HUES64 (cell line): ENCODE measurements at regions not wholly inside any gene's neighbourhood (a gene's known extent, or its start where the extent isn't known, plus 50 kb on each side); places are given as distances from the start of the nearest gene placed in this dataset.

ENCODE experiments used
- H3K27ac ChIP-seq: 2 replicates; pipeline ENCODE4 v1.7.0; 2013; ENCODE audit warnings: low read depth, low read length, inconsistent platforms
- H3K27me3 ChIP-seq: 2 replicates; pipeline ENCODE4 v1.6.1; 2013; ENCODE audit warnings: mild to moderate bottlenecking, low read length; ENCODE audit not compliant: insufficient read depth
- H3K36me3 ChIP-seq: 2 replicates; pipeline ENCODE4 v1.6.1; 2013; ENCODE audit warnings: mild to moderate bottlenecking, low read length; ENCODE audit not compliant: insufficient read depth
- H3K4me1 ChIP-seq: 2 replicates; pipeline ENCODE4 v1.6.1; 2013; ENCODE audit warnings: mild to moderate bottlenecking, low read length, moderate library complexity; ENCODE audit not compliant: insufficient read depth
- H3K4me3 ChIP-seq: 2 replicates; pipeline ENCODE4 v1.5.1; 2013; ENCODE audit warnings: mild to moderate bottlenecking, low read length, moderate library complexity
- H3K9ac ChIP-seq: 2 replicates; pipeline ENCODE4 v1.6.1; 2013; ENCODE audit warnings: mild to moderate bottlenecking, low read depth, low read length
- H3K9me3 ChIP-seq: 2 replicates; pipeline ENCODE4 v1.6.1; 2013; ENCODE audit warnings: low read depth, low read length; ENCODE audit not compliant: insufficient read depth
- WGBS: fragments of 150-250, 120-280 bp; methylation state at CpG from one replicate; pipeline ENCODE4 v1.1.7; 2013; ENCODE audit warnings: missing lambda C conversion rate; 5-methylcytosine and 5-hydroxymethylcytosine counted together

DNA sequence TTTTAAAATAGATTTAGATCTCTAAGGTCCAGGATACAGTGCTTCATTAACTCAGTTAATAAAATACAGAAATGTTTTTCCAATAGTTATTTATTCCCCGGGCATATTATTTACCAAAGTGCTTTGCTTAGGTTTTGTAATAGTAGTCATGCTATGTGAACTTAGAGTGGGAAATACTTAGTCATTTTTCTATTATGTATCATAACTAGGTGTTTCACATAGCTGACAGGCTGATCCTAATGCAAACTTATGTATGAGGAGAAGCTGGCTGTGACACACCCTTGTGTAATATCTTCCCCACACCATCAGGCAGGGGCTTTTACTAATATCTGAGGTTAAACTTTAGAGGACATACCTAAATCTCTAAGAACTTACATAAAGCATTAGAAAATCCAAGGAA lies 277.7 kb upstream of the RIMS1 start:
- Histone ChIP-seq H3K27ac (no peak overlapping the region), H3K4me1 (peaks cover 4% of the 10 kb centered on the region; the same call in 1 of the 2 replicates), H3K36me3 (no peaks in the 10 kb centered on the region), H3K9ac (no peak overlapping the region), H3K9me3 (no peaks in the 10 kb centered on the region), H3K27me3 (no peaks in the 10 kb centered on the region), H3K4me3 (no peak overlapping the region)
- WGBS, result no CpG with 5 or more reads among the region's 1 CpG

DNA sequence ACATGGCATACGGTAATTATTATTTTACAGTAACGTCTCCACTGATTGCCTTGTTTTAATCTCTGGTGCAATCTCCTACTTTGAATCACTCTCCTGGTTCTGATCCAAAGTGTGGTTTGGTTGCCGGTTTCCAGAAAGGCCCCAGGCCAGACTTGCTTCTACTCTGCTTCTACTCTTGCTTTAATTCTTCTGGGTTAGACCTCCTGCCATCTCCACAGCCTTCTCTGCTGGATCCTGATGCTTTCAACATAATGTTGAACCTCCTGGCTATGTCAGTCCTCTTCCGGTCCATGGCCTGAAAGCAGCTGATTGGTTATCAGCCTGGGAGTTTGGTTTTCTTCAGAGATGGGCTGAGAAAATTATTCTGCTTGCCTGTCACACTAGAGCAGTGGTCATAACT lies 266.5 kb upstream of the RIMS1 start:
- H3K36me3 ChIP-seq, result no peaks in the 10 kb centered on the region
- H3K9me3 ChIP-seq, result no peaks in the 10 kb centered on the region
- H3K4me3 ChIP-seq, result no peak overlapping the region
- no peak overlapping the region for H3K9ac ChIP-seq
- no peaks in the 10 kb centered on the region for H3K4me1 ChIP-seq
- no peak overlapping the region for H3K27ac ChIP-seq
- H3K27me3 ChIP-seq, result no peaks in the 10 kb centered on the region
- WGBS, result 96% methylated on average over 4 of the region's 4 CpGs

DNA sequence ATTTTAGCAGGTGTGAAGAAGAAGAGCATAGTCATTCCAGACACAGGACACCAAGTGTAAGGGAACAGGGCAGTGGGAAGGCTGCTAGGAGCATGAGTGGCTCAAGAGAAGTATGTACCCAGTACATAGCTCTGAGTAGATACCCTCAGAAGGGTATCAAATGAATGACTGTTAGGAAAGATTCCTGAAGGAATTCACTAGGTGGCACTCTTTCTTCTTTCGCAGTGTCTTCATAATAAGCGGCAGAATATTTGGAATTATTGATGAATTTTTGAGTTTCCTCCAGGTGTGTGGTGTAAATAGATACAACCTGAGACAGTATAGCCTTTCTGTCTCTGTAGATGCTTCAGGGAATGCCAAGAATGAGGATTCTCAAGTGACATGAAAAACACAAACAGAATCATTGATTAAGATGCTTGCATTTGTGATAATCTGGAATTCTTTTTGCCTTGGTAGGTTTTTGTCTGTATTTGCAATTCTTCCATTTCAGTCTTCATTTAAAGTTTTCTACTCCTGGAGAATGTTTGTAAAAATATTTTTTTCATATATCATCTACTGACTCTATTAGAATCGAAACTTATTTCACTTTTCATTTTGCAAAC lies 264.3 kb upstream of the RIMS1 start:
- WGBS, result 65% methylated on average over 2 of the region's 3 CpGs
- Histone ChIP-seq H3K27ac (no peak overlapping the region), H3K9me3 (peaks cover 21% of the 10 kb centered on the region), H3K9ac (no peak overlapping the region), H3K36me3 (no peaks in the 10 kb centered on the region), H3K4me1 (no peaks in the 10 kb centered on the region), H3K27me3 (no peaks in the 10 kb centered on the region), H3K4me3 (no peak overlapping the region)

DNA sequence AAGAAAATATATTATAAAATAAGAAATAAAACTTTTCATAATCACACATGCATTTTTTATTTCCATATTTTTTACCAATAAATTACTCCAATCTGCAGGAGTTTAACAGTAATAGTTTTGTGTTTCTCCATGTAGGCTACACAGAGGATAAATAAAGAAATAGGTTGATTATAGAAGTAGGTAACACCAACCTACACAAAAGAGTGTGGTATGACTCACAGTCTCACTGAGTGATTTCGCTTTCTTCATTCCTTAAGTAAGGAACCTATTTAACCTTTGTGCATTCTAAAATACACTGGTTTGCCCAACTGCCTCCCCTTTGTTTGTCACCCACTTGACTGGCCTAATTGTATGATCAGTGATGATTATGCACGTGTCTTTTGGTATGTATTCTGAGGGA lies 244.2 kb upstream of the RIMS1 start:
- whole genome bisulfite sequencing, result 87% methylated on average over 2 of the region's 2 CpGs
- H3K4me3 ChIP-seq, result no peak overlapping the region

DNA sequence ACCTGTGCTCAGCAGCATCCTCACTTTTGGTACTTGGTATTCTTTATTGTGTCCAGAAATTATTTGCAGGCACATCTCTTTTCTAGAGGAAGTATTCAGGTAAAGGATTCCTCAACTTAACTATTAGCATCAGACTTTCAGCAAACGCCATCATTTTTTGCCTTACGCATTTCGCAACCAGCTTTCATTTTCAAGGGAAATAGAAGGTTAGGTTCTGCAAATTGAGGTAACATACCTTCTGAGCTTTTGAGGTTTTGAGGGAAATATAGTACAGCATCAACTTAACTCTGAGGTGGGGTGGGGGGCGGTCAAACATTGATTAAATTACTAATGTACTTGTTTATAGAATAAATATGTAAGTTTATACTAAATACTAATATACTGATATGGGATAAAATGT lies 243.6 kb upstream of the RIMS1 start:
- Histone ChIP-seq H3K4me1 (no peaks in the 10 kb centered on the region; the same call in 1 of the 2 replicates), H3K27me3 (no peaks in the 10 kb centered on the region), H3K27ac (no peak overlapping the region), H3K36me3 (no peaks in the 10 kb centered on the region), H3K9ac (no peak overlapping the region), H3K9me3 (no peaks in the 10 kb centered on the region), H3K4me3 (no peak overlapping the region)
- WGBS, result 100% methylated on average over 3 of the region's 4 CpGs

More for the DNA sequence above, 244.2 kb upstream of the RIMS1 start:
- Histone ChIP-seq H3K27ac (no peak overlapping the region), H3K36me3 (no peaks in the 10 kb centered on the region), H3K9me3 (no peaks in the 10 kb centered on the region), H3K27me3 (no peaks in the 10 kb centered on the region), H3K9ac (no peak overlapping the region), H3K4me1 (no peaks in the 10 kb centered on the region; the same call in 1 of the 2 replicates)

DNA sequence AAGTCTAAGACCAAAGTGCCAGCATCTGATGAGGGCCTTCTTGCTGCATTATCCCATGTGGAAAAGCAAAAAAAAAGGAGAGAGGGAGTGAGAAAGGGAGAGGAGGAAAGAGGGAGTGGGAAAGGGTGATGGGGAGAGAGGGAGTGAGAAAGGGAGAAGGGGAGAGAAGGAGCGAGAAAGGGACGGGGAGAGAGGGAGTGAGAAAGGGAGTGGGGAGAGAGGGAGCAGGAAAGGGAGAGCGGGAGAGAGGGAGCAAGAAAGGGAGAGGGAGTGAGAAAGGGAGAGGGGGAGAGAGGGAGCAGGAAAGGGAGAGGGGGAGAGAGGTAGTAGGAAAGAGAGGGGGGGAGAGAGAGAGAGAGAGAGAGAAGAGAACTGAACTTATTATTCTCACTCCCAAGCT lies 241.1 kb upstream of the RIMS1 start:
- Histone ChIP-seq H3K9ac (no peak overlapping the region), H3K27ac (no peak overlapping the region), H3K9me3 (no peaks in the 10 kb centered on the region), H3K4me1 (no peaks in the 10 kb centered on the region; the same call in 1 of the 2 replicates), H3K36me3 (no peaks in the 10 kb centered on the region), H3K27me3 (no peaks in the 10 kb centered on the region), H3K4me3 (no peak overlapping the region)
- WGBS, result 91% methylated on average over 2 of the region's 3 CpGs

DNA sequence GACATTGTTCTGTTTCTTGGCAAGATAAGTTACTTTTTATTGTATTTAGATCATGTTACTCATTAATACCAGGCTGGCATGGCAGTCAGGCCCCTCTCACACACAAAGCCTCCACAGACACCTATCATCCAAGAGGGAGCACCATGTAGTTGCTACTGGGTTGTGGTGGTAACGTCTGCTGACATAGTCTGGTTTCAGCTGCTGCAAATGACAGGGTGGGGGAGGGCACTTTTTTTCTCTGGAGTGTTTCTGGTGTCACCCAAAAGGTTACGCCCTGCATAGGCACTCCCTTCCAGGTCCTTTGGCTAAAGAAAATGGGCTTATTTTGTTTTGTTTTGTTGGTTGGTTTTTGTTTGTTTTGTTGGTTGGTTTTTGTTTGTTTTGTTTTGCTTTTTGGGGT lies 236.4 kb upstream of the RIMS1 start:
- Histone ChIP-seq H3K36me3 (no peaks in the 10 kb centered on the region), H3K4me3 (no peak overlapping the region), H3K27me3 (no peaks in the 10 kb centered on the region), H3K9me3 (no peaks in the 10 kb centered on the region), H3K4me1 (no peaks in the 10 kb centered on the region), H3K9ac (no peak overlapping the region), H3K27ac (no peak overlapping the region)
- WGBS, result 63% methylated on average over 2 of the region's 2 CpGs

DNA sequence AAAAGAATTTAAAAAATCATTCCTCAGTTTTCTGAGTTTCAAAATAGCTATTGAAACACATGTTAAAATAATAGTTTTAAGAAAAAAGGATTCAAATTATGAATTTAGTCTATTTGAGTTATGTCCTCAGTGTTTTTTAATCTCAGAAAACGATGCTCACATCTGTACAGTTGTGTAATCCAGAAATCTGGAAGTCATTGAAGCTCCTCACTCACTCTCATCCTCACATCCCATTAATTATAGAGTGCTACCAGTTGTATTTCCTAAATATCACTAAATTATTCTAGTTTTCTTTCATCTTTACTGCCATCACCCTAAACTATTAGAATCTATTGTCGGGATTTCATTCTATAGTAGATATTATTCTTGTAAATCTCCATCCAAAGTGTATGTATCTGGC lies 234.7 kb upstream of the RIMS1 start:
- H3K9me3 ChIP-seq, result no peaks in the 10 kb centered on the region
- 100% methylated on average over 1 of the region's 2 CpGs for WGBS
- no peaks in the 10 kb centered on the region for H3K27me3 ChIP-seq
- no peak overlapping the region for H3K27ac ChIP-seq
- H3K9ac ChIP-seq, result no peak overlapping the region
- no peak overlapping the region for H3K4me3 ChIP-seq
- no peaks in the 10 kb centered on the region for H3K4me1 ChIP-seq
- no peaks in the 10 kb centered on the region for H3K36me3 ChIP-seq

DNA sequence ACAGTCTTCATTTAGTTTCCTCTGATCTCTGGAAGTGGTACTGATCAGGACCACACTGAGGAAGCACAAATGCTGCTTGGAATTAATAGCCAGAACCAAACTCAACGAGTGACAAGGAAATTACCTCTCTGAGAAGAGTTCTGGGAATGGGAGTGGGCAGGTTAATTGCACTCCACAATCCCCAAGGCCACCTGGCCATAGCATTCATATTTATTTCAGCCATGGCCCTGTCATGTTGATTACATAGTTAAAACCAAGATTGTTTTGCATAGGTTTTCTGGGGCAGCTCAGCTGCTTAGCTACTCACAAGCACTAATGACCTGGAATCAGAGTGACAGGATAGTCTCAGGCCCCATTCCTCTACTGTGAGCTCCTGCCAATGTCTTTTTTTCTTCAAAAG lies 230.2 kb upstream of the RIMS1 start:
- no peaks in the 10 kb centered on the region for H3K9me3 ChIP-seq
- H3K36me3 ChIP-seq, result no peaks in the 10 kb centered on the region
- no peaks in the 10 kb centered on the region for H3K27me3 ChIP-seq
- no peaks in the 10 kb centered on the region for H3K4me1 ChIP-seq
- WGBS, result 87% methylated on average over 1 of the region's 1 CpG
- no peak overlapping the region for H3K27ac ChIP-seq
- H3K9ac ChIP-seq, result no peak overlapping the region
- H3K4me3 ChIP-seq, result no peak overlapping the region

DNA sequence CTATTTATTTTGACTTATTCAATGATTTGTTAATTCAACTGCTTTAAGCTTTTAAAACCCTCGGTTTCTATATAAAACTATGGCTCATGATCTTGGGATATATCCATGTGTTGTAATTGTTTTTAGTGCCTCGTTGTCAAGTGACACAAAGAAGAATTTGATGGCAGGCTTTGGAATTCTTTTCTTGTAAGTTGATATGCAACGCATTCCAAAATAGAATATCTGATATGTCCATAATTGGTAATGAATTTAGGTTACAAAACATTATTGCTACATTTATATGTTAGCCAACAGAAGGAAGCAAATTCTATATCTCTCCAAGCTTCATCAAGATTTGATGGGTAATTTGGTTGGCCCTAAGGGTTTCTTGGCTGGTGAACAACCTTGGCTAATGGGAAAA lies 220.4 kb upstream of the RIMS1 start:
- no peaks in the 10 kb centered on the region for H3K9me3 ChIP-seq
- WGBS, result 63% methylated on average over 3 of the region's 3 CpGs
- no peak overlapping the region for H3K4me3 ChIP-seq
- H3K27me3 ChIP-seq, result no peaks in the 10 kb centered on the region
- H3K4me1 ChIP-seq, result no peaks in the 10 kb centered on the region
- H3K9ac ChIP-seq, result no peak overlapping the region
- H3K36me3 ChIP-seq, result no peaks in the 10 kb centered on the region
- H3K27ac ChIP-seq, result no peak overlapping the region

DNA sequence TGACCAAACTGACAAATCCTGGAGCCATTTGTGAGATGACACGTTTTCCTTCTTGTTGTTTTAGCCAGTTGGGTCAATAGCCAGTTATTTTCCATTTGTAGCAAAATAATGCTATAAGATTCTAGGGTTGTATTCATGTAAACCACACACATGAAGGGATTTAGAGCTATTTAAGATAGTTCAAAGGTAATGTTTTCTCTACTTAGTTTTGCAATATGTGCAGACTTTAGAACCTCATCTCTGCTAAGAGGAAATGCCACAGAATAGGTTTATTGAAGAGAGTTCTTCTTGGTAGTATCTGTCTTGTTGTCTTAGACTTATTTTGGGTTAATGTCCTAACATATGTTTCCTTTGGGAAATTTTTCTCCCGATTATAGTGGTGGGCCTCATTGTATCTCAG lies 213.5 kb upstream of the RIMS1 start:
- H3K36me3 ChIP-seq, result no peaks in the 10 kb centered on the region
- no peaks in the 10 kb centered on the region for H3K9me3 ChIP-seq
- no peak overlapping the region for H3K9ac ChIP-seq
- no peak overlapping the region for H3K27ac ChIP-seq
- WGBS, result 100% methylated on average over 1 of the region's 2 CpGs
- no peaks in the 10 kb centered on the region for H3K27me3 ChIP-seq
- no peak overlapping the region for H3K4me3 ChIP-seq
- peaks cover 13% of the 10 kb centered on the region; the same call in 1 of the 2 replicates for H3K4me1 ChIP-seq

DNA sequence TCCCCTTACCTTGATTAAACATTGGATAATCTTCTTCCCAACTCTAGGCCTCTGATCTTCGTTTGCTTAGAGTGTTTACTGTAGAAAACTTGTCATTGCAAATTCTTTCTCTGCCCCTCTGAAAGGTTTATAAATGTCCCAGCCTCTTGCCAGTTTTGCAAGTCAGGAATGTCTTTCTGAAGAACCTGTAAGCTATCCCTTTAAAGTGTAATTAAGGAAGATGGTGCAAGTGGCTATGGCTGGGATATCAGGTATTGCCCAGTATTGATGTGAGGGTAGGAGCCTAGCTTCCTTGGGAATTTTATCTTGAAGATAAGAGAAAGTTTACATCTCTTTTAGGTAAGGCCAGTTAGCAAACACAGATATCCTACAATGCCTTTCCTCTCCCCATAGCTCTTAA lies 211.0 kb upstream of the RIMS1 start:
- no peak overlapping the region for H3K9ac ChIP-seq
- H3K9me3 ChIP-seq, result no peaks in the 10 kb centered on the region
- no peak overlapping the region for H3K4me3 ChIP-seq
- H3K27ac ChIP-seq, result no peak overlapping the region
- no peaks in the 10 kb centered on the region for H3K27me3 ChIP-seq
- peaks cover 13% of the 10 kb centered on the region; the same call in 1 of the 2 replicates for H3K4me1 ChIP-seq
- H3K36me3 ChIP-seq, result no peaks in the 10 kb centered on the region
- WGBS, result 17% methylated on average over 1 of the region's 1 CpG
